H54 (cell line): ENCODE measurements at regions not wholly inside any gene's neighbourhood (a gene's known extent, or its start where the extent isn't known, plus 50 kb on each side); places are given as distances from the start of the nearest gene placed in this dataset.
"Not testable (repeated sequence)": the region's sequence is repeated elsewhere in the genome, so short reads cannot be mapped to it uniquely, and the experiment has no call there.

ENCODE experiments used
- DNase-seq: peaks from one replicate; pipeline ENCODE4 v3.0.0; 2011; ENCODE audit warnings: low spot score, mixed read lengths; ENCODE audit not compliant: insufficient read length
- FAIRE-seq: peaks from 3 replicates; lab custom pipeline; 2011; peaks lifted over from hg19 to GRCh38; lab: Jason Lieb, UNC
- POLR2A ChIP-seq: IDR thresholded peaks from 2 replicates; pipeline ENCODE4 v1.6.1; 2011; ENCODE audit warnings: low read depth, mild to moderate bottlenecking, low read length

DNA sequence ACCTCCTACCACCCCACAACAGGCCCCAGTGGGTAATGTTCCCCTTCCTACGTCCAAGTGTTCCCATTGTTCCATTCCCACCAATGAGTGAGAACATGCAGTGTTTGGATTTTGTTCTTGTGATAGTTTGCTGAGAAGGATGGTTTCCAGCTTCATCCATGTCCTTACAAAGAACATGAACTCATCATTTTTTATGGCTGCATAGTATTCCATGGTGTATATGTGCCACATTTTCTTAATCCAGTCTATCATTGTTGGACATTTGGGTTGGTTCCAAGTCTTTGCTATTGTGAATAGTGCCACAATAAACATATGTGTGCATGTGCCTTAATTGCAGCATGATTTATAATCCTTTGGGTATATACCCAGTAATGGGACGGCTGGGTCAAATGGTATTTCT is 81.6 kb downstream of the P2RY10 start:
- FAIRE-seq, DNase-seq: not testable (repeated sequence)

DNA sequence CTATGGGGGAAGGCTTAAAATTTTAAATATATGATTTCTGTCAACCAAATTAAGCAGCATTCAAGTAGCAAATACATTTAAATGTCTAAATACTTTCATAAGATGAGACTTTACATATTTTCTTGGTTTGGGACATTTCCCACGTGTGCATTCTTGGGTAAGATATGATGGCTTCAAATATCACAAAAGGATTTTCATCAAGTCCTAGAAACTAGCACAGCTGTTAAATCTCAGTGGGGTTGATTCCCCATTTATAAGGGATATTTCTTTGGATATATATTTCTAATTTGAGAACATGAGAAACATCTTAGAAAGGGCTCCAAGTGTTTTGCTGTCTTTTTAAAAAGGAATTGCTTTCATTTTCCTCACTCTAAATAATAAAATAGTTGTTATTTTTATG is 90.2 kb downstream of the P2RY10 start:
- FAIRE-seq (no peak), DNase-seq (no peak)
- no peak for TF ChIP-seq POLR2A

- DNase-seq (no peak), FAIRE-seq (no peak)
- TF ChIP-seq POLR2A = no peak
Observed at GRCh38 chrX:79036157-79036880, 91.1 kb downstream of the P2RY10 start.

DNA sequence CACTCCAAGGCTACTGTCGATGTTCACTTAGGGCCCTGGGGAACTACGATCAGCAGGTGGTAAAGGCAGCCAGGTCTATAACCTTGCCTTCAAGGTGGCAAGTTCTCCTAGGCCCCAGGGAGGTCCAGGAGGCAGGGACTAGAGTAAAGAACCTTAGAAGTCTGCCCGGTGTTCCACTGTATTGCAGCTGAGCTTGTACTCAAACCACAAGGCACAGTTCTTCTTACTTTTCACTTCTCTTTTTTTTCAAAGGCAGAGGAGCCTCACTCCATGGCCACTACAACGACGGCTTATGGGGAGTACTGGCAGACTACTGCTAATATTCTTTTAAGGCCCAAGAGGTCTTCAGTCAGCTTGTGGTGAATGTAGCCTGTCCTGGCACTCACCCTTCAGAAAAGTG is 78.8 kb upstream of the GPR174 start:
- DNase-seq = no peak

GRCh38 chrX:79078114-79078513 is 66.4 kb upstream of the GPR174 start:
- FAIRE-seq (no peak), DNase-seq (no peak)
- no peak for TF ChIP-seq POLR2A

More for the DNA sequence above, 78.8 kb upstream of the GPR174 start:
- no peak for FAIRE-seq
- no peak for TF ChIP-seq POLR2A

DNA sequence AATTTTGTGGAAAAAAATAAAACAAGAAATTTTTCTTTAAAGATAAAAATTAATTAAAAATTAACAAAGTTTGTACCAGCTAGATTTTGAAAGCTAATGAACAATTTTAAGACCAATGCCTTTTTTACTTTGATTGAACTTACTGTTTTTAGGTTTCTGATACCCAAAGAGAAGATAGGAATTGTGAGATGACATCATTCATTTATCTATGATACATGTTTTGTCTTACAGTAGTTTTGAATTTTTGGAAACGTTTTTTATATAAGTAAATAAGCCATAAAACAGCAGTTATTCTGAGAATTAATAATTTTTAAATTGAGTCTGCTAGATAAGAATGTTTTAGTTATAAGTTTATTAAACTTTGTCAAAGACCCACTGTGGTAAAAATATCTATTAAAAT is 65.0 kb upstream of the GPR174 start:
- DNase-seq (no peak), FAIRE-seq (no peak)
- no peak for TF ChIP-seq POLR2A

DNA sequence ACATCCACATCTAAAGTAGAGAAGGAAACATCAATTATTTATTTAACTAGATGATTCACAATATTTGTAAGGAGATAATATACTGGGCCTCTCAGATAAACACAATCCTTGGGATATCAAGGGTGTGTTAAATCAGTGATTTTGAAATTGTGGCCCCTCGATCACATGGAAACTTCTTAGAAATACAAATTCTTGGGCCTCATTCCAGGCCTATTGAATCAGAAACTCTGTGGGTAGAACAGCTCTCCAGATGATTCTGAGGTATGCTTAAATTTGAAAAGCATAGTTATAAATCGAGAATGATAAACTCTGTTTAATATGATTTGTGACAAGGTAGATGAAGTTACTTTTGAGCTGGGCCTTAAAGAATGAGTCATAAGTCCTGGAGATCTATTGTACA is 64.3 kb upstream of the GPR174 start:
- no peak for TF ChIP-seq POLR2A
- no peak for FAIRE-seq
- DNase-seq = no peak

DNA sequence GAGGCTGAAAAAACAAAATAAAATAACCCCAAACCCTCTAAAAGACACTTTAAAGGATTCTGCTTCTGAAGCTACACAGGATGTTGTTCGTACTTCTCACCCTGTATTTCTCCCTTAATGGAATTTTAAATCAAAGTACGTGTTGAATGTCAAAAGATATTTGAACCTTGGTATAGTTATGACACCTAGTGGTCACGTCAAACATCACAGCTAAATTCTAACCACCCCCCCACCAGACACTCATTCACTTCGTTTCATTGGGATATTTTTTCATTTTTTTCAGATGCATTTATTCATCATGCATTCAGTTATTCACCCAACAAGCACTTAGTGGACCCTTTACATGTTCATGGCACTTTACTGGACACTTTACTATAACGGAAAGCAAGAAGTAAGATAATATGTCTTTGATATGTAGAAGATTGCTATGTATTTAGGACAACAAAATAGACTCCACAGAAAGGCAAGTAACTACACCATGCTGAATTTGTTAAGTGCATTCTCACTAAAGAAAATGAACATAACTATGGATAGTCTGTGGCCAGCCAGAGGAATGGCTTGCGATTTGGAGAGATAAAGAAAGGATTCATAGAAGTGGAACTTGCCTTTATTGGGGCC is 62.5 kb upstream of the GPR174 start:
- DNase-seq = peak; percentile 1
- no peak for TF ChIP-seq POLR2A
- no peak for FAIRE-seq

GRCh38 chrX:79082899-79083298 is 61.6 kb upstream of the GPR174 start:
- FAIRE-seq (no peak), DNase-seq (no peak)
- no peak for TF ChIP-seq POLR2A

- no peak for TF ChIP-seq POLR2A
- FAIRE-seq (no peak), DNase-seq (no peak)
Observed at GRCh38 chrX:79084923-79085322, 59.6 kb upstream of the GPR174 start.

GRCh38 chrX:79089896-79090584 is 54.4 kb upstream of the GPR174 start:
- DNase-seq = no peak
- no peak for FAIRE-seq
- no peak for TF ChIP-seq POLR2A

- DNase-seq (no peak), FAIRE-seq (no peak)
- no peak for TF ChIP-seq POLR2A
Observed at GRCh38 chrX:79094075-79094832, 50.2 kb upstream of the GPR174 start.
